Stimulated activated CD4-positive, alpha-beta T cell treated with anti-CD3 and anti-CD28 coated beads, Interleukin-1b, Interleukin-23, amount 100 ng/mL, for 24 hours (primary cell): ENCODE measurements at regions not wholly inside any gene's neighbourhood (a gene's known extent, or its start where the extent isn't known, plus 50 kb on each side); places are given as distances from the start of the nearest gene placed in this dataset.
"Not testable (repeated sequence)": the region's sequence is repeated elsewhere in the genome, so short reads cannot be mapped to it uniquely, and the experiment has no call there.

Experiments used
- DNase-seq, 4 experiments: peaks; one replicate each; pipeline ENCODE4 v3.0.0-alpha.2; 2020; ENCODE audit warnings: low read depth in 4 of 4, low spot score in 1 of 4

DNA sequence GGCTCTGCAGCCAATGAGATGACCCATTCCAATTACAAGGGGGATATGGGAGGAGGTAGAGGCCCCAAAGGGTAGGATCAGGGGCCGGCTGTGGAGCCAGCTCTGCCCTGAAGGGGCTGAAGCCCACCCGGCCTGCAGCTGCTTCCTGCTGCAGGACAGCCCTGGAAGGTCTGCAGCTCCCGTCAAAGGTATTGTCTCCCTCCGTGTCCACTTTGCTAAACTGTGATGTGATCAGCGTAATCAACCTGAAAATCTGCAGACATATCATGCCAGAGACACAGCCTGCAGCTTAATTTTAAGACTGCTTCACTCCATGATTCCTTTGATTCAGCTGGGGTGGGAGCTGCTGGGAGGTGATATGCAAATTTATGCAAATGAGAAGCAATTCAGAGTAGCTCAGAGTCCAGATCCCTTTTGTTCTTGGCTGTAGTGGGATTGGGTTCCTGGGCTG is 90.7 kb downstream of the GADD45G start:
- DNase-seq: no peak

GRCh38 chr9:89695979-89696378 is 91.2 kb downstream of the GADD45G start:
- not testable (repeated sequence) for DNase-seq

GRCh38 chr9:89696780-89697179 is 92.0 kb downstream of the GADD45G start:
- DNase-seq: no peak

DNA sequence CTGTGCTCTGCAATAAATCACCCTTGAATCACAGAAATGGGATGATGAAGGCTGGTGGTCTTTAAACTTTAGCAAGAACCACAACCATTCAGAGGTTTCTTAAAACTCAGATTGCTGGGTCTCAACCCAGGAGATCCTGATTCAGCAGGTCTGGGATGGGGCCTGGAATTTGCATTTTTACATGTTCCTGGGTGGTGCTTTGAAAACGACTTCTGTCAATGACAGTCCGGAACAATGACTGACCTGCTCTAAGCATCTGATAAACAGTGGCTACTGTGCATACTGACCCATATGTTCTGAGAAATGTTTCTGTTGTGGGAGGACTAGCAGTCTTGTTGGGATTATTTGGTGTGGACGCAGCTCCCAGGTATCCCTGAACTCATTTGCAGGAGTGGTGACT is 92.7 kb downstream of the GADD45G start:
- no peak for DNase-seq

DNA sequence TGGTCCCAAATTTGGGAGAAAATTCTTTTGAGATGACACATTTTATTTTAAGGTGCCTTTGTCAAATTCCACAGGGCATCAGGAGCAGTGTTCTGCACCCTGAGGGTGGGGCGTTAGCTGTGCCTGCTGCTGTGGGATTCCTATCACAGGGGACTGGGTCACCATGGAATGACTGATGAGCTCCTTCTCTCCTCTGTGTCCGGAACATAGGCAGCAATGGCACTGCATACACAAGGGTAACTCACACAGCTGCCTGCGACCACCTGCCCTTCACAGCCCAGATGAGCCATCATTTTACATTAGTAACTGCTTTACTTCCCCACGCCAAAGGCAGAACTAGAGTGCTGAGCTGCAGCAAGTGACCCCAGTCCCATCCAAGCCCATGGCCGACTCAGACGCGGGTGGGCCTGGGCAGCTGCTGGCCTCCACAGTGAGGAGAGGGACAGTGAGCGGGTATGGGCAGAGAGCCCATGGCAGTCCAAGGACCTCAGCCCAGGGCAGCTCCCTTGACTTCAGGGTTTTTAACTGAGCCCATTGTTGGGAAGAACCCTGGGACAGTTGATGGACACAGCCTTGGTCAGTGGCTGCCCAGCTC is 93.7 kb downstream of the GADD45G start:
- no peak for DNase-seq

GRCh38 chr9:89699646-89700045 is 94.8 kb downstream of the GADD45G start:
- DNase-seq: no peak

- peak; percentile 37 to 72 (median 48) for DNase-seq
Observed at GRCh38 chr9:89701221-89701798, 96.5 kb downstream of the GADD45G start.

GRCh38 chr9:89702401-89702800 is 97.6 kb downstream of the GADD45G start:
- no peak for DNase-seq

- DNase-seq: no peak
Observed at GRCh38 chr9:89705651-89706050, 100.8 kb downstream of the GADD45G start.

DNA sequence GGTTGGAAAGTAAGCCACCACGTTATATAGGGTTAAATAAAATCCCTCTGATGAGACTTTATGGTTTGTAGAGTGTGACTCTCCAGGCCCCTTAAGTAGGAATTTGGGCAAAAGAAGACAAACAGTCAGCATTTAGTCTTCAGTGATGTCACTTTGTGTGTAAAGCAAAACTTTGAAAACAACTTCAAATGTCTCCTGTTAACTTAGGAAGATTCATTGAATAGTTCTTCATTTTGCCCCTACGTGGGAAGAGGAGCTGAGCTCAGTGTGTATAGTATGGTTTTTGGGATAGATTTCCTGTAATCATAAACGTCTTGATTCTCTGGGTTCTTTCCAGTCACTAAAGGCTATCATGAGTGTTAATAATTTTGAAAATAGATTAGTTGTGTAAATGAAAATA is 101.3 kb downstream of the GADD45G start:
- DNase-seq: no peak

- DNase-seq: no peak
Observed at GRCh38 chr9:89706731-89707191, 101.9 kb downstream of the GADD45G start.

DNA sequence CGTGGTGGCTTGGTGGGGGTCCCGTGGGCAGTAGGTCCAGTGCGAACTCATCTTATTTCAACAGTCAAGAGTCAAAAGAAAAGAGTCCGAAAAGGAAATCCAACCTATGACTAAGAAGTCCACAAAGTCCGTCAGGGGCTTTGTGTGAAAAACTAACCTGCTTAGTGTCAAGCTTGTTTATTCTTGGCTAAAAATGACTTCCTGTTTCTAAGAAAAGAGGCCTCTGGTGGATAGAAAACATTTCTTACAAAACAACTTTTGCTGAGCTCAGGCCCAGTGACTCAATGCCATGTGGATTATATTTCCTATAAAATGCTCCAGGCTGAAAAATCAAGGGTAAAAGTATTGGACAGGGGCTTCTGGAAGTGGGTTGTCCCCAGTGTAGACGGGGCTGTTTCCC is 105.9 kb downstream of the GADD45G start:
- no peak for DNase-seq

GRCh38 chr9:89711866-89712265 is 107.1 kb downstream of the GADD45G start:
- DNase-seq: no peak

DNA sequence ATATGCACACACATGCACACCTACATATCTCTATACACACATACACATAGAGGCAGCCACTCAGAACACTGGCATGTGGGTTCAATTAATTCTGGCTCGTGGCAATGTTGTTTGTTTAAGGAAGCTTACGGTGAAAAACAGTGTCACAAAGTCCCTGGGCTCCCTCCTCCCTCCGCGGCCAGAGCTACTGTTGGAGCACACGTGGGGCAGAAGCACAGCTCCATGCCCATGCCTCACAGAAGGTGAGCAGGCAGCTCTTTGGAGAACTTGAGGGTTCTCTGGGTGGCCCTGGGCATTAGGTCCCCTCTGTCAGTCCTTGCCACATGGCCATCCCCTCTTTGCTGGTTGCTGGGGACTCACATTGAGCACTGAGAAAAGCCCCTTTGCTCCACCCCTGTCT is 107.5 kb downstream of the GADD45G start:
- DNase-seq: no peak

GRCh38 chr9:89714321-89714720 is 109.5 kb downstream of the GADD45G start:
- no peak for DNase-seq

- no peak for DNase-seq
Observed at GRCh38 chr9:89715318-89715858, 110.6 kb downstream of the GADD45G start.

DNA sequence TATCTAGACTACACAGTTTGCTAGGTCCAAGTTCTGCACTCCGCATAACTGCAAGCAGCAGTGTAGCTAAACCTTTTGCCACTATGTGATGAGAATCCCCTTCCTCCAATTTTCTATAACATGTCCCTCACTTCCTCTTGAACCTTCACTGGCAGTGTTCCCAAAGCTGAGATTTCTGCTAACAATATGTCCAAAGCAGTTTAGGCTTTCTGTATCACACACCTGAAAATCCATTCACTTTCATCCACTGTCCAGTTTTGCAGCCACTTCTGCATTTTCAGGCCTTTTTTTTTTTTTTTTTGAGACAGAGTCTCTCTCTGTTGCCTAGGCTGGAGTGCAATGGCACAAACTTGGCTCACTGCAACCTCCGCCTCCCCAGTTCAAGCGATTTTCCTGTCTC is 111.1 kb downstream of the GADD45G start:
- DNase-seq: no peak

- DNase-seq: no peak
Observed at GRCh38 chr9:89716559-89716958, 111.7 kb downstream of the GADD45G start.

GRCh38 chr9:89718176-89718575 is 113.4 kb downstream of the GADD45G start:
- DNase-seq: no peak

- no peak for DNase-seq
Observed at GRCh38 chr9:89718651-89719050, 113.8 kb downstream of the GADD45G start.

DNA sequence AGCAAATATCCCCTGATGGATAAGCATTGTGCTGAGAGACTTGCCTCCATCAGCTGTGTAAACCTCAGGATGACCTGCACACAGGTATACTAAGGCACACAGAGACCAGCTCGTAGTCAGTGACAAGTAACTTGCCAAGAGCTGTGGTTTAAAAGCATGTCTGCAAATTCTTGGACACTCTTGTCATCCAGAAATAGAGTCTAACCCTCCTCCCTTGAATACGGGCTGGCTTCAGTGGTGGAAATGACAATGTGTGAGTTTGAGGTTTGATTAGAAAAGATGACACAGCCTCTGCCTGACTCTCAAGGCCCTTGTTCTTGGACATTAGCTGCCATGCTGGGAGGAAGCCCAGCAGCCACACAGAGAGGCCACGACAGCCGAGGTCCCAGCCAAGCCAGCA is 114.4 kb downstream of the GADD45G start:
- no peak for DNase-seq

- DNase-seq: no peak
Observed at GRCh38 chr9:89720696-89721175, 115.9 kb downstream of the GADD45G start.
